ENCODE measurements at regions not wholly inside any gene's neighbourhood (a gene's known extent, or its start where the extent isn't known, plus 50 kb on each side); places are given as distances from the start of the nearest gene placed in this dataset.

DNA sequence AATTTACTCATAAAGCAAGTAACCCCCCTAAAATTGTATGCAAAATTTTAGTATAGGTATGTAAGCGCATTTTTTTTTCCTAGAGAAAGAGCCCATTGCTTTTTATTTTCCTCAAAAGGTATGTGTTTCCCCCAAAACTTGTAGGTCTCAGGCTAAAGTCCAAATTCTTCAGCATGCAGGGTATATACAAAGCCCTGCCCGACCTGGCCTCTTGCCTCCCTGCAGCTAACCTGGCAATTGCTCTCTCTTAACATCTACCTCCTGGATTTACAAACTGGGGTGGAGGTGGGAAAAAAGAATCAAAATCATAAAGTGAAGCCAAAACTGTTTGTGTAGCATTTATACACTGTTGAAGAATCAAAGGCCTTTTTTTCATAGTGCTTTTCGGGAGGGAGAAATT is 107.8 kb downstream of the KCNRG start:
- TF ChIP-seq, protein P1, sequence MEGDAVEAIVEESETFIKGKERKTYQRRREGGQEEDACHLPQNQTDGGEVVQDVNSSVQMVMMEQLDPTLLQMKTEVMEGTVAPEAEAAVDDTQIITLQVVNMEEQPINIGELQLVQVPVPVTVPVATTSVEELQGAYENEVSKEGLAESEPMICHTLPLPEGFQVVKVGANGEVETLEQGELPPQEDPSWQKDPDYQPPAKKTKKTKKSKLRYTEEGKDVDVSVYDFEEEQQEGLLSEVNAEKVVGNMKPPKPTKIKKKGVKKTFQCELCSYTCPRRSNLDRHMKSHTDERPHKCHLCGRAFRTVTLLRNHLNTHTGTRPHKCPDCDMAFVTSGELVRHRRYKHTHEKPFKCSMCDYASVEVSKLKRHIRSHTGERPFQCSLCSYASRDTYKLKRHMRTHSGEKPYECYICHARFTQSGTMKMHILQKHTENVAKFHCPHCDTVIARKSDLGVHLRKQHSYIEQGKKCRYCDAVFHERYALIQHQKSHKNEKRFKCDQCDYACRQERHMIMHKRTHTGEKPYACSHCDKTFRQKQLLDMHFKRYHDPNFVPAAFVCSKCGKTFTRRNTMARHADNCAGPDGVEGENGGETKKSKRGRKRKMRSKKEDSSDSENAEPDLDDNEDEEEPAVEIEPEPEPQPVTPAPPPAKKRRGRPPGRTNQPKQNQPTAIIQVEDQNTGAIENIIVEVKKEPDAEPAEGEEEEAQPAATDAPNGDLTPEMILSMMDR (IDR thresholded peaks at IDR 0.05) = no peak
- no peak for TF ChIP-seq POLR2AphosphoS5 (IDR thresholded peaks at IDR 0.05)
